ENCODE measurements at regions not wholly inside any gene's neighbourhood (a gene's known extent, or its start where the extent isn't known, plus 50 kb on each side); places are given as distances from the start of the nearest gene placed in this dataset.

DNA sequence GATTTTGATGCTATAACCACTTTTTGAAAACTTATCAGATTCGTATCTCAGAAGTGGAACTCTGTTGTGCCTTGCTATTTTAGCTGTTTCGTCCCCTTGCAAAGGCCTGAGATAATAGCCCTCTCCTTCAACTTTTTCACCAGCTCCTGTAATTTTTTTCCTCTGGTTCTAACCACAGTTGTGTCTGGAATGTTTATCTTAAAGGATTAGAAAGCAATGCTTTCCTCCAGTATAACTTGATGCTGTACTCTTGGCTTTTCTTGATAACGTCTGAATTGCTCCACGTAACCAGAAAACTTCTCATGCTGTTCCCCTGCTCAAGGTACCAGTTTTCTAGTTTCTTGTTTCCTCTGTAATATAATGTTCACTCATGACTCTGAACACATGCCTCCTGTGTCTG is 209.4 kb downstream of the DTWD2 start:
- TF ChIP-seq, protein P1, sequence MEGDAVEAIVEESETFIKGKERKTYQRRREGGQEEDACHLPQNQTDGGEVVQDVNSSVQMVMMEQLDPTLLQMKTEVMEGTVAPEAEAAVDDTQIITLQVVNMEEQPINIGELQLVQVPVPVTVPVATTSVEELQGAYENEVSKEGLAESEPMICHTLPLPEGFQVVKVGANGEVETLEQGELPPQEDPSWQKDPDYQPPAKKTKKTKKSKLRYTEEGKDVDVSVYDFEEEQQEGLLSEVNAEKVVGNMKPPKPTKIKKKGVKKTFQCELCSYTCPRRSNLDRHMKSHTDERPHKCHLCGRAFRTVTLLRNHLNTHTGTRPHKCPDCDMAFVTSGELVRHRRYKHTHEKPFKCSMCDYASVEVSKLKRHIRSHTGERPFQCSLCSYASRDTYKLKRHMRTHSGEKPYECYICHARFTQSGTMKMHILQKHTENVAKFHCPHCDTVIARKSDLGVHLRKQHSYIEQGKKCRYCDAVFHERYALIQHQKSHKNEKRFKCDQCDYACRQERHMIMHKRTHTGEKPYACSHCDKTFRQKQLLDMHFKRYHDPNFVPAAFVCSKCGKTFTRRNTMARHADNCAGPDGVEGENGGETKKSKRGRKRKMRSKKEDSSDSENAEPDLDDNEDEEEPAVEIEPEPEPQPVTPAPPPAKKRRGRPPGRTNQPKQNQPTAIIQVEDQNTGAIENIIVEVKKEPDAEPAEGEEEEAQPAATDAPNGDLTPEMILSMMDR (IDR thresholded peaks at IDR 0.05): no peak
- no peak for TF ChIP-seq POLR2A (IDR thresholded peaks at IDR 0.05)
- TF ChIP-seq POLR2AphosphoS5 (IDR thresholded peaks at IDR 0.05): no peak
- no peak for TF ChIP-seq EP300 (IDR thresholded peaks at IDR 0.05)
